ENCODE measurements at regions not wholly inside any gene's neighbourhood (a gene's known extent, or its start where the extent isn't known, plus 50 kb on each side); places are given as distances from the start of the nearest gene placed in this dataset.

- TF ChIP-seq CTCF (IDR thresholded peaks at IDR 0.05) (no peak), POLR2A (IDR thresholded peaks at IDR 0.05) (no peak)
These were observed 173.9 kb upstream of the NPY start for GRCh38 chr7:24110056-24110455.
